Mammary epithelial cell (primary cell): ENCODE measurements at regions not wholly inside any gene's neighbourhood (a gene's known extent, or its start where the extent isn't known, plus 50 kb on each side); places are given as distances from the start of the nearest gene placed in this dataset.

ENCODE experiments used
- CTCF ChIP-seq, 2 donors: IDR thresholded peaks in 1 of 2; conservative IDR thresholded peaks in 1 of 2; 2 replicates each; pipeline ENCODE4 v1.5.1; 2011 to 2012; ENCODE audit warnings: inconsistent platforms in 2 of 2, low read length in 2 of 2, mild to moderate bottlenecking in 2 of 2, control low read depth in 1 of 2, low read depth in 1 of 2; ENCODE audit not compliant: insufficient read depth in 1 of 2; ENCODE audit errors: extremely low read depth in 1 of 2
- EZH2 ChIP-seq: IDR thresholded peaks from 2 replicates; pipeline ENCODE4 v1.6.1; 2012; ENCODE audit warnings: low read length, inconsistent platforms, borderline replicate concordance

GRCh38 chr2:181183878-181184542, 203.6 kb downstream of the UBE2E3 start:
- TF ChIP-seq CTCF (conservative IDR thresholded peaks at IDR 0.05 in 1 of 2, IDR thresholded peaks at IDR 0.05 in 1 of 2; ENCODE audit: extremely low read depth in 1 of 2, insufficient read depth in 1 of 2, low read depth in 1 of 2, low read length in 2 of 2) (no peak), EZH2 (no peak)
